Activated CD8-positive, alpha-beta memory T cell treated with anti-CD3 and anti-CD28 coated beads for 24 hours (primary cell): ENCODE measurements at regions not wholly inside any gene's neighbourhood (a gene's known extent, or its start where the extent isn't known, plus 50 kb on each side); places are given as distances from the start of the nearest gene placed in this dataset.
"Not testable (repeated sequence)": the region's sequence is repeated elsewhere in the genome, so short reads cannot be mapped to it uniquely, and the experiment has no call there.

Experiments
- DNase-seq: peaks from one replicate; pipeline ENCODE4 v3.0.0-alpha.2; 2020

DNA sequence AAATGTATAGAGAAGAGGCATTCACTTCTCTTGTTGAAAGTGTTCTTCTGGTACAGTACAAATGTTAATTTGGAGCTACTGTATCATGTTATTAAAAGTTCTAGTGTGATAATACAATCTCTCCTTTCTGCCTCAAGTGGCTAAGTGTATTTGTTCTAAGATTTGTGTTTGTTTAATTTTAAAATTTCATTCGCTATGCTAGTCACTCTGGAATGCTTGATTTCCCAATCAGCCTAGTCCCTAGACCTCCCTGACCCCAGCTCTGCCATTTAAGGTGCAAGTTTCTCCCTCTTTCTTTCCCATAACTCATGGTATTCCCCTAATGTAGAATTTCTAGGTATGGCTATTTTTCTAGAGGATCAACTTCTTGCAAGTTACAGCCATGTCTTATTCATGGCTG, 817.4 kb downstream of the STIM2 start:
- no peak for DNase-seq

DNA sequence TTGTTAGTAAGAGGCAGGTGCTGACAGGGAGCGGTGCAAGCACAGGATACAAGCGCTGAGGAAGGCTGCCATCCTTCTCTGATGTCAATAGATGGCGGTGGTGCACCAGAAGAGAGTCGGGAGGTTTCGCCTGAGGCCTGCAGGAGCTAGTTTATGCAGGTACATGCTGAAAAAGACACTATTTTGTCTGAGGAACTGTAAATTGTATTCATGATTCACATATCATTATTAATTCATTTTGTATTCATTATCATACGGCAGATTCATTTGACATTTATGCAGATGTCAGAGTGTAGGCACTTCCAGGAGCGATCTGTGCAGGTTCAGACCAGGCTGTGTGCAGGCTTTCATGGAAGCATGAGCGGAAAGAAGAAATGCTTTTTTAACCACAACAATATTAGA, 824.0 kb downstream of the STIM2 start:
- DNase-seq, result no peak

- no peak for DNase-seq
These were observed 824.5 kb downstream of the STIM2 start for GRCh38 chr4:27685091-27685490.

- DNase-seq, result no peak
These were observed 825.3 kb downstream of the STIM2 start for GRCh38 chr4:27685947-27686346.

DNA sequence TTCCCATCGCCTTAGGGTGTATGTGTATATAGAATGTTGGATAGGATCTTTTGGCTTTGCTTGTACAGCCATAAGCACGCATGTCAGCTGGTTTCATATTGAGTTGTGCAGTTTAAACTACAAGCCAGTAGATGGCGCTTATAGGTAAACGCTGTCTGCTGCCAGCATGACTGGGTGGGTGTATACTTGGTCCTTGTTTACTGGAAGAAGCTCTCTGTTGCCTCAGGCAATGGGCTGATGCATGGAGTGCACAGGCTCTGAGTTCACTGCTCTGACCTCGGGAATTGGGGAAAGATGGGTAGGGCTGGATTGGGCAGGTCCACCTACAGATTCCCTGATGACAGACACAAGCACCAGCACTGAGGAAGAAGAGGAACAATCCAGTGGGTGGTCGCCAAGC, 831.5 kb downstream of the STIM2 start:
- no peak for DNase-seq

DNA sequence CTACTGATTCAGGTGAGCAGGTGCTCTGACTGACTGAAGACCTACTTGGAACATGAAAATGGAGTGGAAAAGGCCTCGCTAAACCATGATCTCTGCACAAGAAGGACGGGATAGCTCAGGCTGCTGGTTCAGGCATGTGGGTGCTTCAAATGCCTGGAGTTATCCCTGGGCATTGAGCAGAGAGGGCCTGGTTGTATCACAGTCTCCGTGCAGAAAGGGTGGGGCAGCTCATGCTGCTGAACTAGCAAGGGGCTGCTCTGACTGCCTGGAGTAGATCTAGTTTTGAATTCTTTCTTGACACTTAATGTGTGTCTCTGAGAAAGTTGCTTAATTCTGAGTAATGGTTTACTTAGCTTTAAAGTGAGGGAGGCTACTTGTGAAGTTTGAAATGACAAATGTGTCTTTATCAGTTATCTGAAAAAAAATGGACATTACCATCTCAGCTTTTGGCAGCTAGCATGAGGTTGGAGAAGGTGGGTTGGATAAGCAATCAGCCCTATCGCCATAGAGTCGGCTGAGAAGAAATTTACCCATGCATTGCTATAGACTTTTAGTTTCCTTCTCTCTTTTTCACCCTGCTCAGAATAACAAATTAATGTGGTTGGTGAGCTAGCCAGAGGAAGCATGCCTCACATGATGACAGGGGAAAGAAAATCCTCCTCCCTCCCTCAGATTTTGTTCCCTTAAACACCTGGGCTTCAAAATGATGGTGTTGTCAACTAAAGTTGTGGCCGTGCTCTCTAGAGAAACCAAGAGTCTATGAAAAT, 832.4 kb downstream of the STIM2 start:
- no peak for DNase-seq

DNA sequence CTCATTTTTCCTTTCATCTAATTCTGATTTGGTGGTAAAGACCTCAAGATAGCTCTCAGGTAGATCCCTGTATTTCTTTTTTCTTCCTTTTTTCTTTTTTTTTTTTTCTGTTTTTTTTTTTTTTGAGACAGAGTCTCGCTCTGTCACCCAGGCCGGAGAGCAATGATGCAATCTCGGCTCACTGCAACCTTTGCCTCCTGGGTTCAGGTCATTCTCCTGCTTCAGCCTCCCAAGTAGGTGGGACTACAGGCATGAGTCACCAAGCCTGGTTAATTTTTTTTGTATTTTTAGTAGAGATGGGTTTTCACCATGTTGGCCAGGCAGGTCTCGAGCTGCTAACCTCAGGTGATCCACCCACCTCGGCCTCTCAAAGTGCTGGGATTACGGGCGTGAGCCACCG, 835.6 kb downstream of the STIM2 start:
- not testable (repeated sequence) for DNase-seq

DNA sequence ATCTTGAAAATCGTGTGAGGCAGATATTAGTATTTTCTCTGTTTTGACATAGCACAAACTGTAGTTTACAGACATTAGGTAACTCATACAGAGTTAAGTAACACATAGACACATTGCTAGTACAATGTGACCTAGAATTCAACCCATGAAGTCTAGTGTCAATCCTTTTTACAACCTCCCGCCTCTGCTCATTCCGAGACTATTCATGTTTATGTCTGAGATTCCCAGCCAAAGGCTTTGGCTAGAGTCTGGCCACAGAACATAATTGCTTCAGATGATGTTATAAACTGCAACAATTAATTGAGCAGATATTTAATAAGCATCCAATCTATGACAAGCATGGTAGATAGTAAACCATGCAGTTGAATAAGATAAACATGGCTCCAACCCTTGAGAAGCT, 841.0 kb downstream of the STIM2 start:
- no peak for DNase-seq

GRCh38 chr4:27702730-27703431, 842.2 kb downstream of the STIM2 start:
- DNase-seq, result no peak

DNA sequence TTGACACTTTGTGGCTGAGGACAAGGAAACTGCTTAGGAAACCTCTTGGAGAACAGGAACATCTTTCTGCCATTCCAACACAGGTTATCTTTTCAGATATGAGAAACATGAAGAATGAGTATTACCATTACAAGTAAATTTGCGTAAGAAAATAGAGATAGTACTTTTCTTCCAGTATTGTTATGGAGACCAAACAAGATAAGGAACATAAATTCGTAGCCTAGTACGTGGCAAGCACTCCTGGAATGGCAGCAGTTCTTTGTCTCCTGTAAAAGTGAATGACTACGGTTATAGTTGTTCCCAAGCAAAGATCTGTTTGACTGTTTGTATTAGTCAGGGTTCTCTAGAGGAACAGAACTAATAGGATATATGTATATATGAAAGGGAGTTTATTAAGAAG, 843.1 kb downstream of the STIM2 start:
- DNase-seq, result no peak

- no peak for DNase-seq
These were observed 850.4 kb downstream of the STIM2 start for GRCh38 chr4:27711041-27711440.

DNA sequence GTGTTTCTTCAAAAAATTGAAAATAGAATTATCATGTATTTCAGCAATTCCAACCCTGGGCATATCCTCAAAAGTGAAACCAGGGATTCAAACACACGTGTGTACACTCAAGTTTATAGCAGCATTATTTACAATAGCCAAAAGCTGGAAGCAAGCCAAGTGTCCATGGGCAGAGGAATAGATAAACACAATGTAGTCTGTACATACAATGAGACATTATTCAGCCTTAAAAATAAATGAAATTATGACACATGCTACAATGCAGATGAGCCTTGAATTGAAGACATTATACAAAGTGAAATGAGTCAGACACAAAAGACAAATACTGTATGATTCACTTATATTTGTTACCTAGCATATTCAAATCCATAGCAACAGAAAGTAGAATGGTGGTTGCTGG, 853.4 kb downstream of the STIM2 start:
- DNase-seq, result no peak

DNA sequence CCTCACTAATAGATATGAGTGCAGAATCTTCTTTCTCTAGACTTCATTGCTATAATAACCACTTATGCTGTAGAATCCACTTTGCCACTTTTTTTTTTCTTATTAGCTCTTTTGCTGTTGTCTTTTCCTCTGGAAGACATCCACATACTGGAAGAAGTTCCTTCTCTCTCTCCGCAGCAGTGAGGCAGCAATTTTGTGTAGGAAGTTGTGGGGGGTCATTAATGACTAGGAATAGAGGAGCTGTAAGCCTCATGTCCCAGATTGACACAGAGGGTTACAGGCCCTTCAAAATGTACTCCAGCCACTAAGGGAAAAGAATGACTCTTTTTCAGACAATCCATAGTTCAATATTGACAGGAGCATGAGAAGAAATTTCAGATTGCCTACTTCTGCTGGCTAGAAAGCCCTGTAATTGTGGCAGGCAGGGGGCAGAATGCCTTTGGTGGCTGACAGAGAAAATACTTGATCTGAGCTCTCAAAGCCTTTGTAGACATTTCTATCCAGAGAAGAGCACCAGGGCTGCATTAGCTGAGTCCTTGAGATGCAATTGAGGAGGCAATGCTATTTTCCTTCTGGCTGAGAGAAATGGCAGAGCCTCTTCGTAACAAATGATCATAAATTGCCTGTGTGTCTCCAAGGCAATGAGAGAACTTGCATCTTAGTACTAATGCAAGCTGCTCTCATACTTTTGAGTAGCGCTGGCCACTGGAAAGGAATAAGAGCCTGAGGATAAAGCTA, 856.2 kb downstream of the STIM2 start:
- DNase-seq, result no peak

- no peak for DNase-seq
These were observed 856.8 kb downstream of the STIM2 start for GRCh38 chr4:27717431-27717755.

- no peak for DNase-seq
These were observed 859.5 kb downstream of the STIM2 start for GRCh38 chr4:27720010-27720766.

DNA sequence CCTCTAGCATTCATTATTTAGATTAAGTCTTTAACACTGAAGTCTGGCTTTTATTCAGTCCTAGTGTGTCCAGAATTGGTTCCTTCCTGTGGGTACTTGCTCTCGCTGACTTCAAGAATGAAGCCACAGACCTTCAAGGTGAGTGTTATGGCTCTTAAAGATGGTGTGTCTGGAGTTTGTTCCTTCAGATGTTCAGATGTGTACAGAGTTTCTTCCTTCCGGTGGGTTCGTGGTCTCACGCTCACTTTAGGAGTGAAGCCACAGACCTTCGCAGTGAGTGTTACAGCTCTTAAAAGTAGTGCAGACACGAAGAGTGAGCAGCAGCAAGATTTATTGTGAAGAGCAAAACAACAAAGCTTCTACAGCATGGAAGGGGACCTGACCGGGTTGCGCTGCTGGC, 860.6 kb downstream of the STIM2 start:
- no peak for DNase-seq

- no peak for DNase-seq
These were observed 868.3 kb downstream of the STIM2 start for GRCh38 chr4:27728892-27729291.

DNA sequence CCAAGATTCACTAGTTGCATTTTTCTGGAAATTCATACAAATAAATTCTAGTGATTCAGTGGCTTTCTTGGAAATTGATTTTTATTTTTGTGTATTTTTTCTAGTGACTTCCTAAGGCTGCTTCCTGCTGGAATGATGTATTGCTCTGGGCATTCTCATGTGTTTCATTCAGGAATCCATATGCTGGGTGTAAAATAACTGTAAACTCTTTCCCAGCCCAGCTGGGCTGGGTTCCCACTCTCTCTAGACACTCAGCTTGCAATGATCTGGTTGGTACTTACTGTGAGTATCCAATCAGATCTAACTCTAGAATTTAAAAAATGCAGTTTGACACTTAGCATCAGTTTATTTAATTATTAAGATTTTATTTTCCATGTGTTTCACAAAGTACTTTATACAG, 882.2 kb downstream of the STIM2 start:
- DNase-seq, result no peak

- DNase-seq, result no peak
These were observed 899.3 kb downstream of the STIM2 start for GRCh38 chr4:27759611-27760575.

DNA sequence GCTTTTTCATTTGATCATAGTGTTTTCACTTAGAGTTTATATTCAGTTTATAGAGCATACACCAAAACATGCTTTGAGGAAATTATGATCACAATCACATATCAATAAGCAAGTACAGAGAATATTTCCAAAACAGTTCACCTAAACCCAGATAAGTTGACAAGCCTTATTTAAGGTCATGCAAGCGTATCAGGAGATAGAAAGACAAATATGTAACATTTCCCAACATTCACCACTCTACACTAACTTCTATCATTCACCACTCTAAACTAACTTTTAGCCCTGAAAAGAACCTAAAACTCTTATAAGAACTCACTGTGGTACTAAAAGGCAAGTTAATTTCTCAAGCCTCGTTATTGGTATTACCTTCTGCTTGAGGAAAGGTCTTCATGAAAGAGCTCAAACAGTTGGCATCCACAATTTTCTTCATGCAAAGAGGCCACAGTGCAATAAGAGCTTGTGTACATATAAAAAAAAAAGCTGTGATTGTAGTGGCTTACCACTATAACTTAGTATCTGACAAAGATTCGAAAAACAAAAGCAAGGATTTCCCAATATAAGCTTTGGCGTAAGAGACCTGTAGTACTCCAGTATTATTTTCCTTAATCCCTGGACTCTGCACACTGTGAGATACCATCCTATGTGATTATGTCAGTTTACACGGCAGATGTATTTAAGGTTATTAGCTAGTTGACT, 903.3 kb downstream of the STIM2 start:
- no peak for DNase-seq

- DNase-seq, result no peak
These were observed 903.8 kb downstream of the STIM2 start for GRCh38 chr4:27764526-27764837.

- DNase-seq, result no peak
These were observed 910.3 kb downstream of the STIM2 start for GRCh38 chr4:27770895-27771294.
